ENCODE measurements at regions not wholly inside any gene's neighbourhood (a gene's known extent, or its start where the extent isn't known, plus 50 kb on each side); places are given as distances from the start of the nearest gene placed in this dataset.

DNA sequence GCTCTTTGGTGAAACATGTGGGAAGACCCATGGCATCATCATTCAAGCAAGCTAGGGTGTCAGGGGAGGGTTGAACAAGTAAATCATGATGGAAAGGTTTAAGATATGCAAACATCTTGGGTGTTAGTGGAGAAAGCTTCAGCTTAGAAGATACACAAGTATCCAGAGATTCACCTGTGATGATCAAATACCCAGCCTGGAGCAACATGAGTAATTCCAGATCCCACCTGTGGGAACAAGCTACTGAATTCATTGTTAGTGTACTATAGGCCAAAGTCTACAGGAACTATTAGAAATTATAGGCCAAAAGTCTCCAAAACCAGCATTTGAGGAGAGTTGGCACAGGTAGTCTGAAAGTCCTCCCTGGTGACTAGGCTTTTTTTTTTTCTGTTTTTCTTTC lies 499.9 kb downstream of the NUF2 start:
- H3K36me3 Mint-ChIP-seq (ENCODE audit: low read depth) = no peaks in the 10 kb centered on the region
- intact Hi-C loops (cut with micrococcal nuclease) = no loop called here
- no peaks in the 10 kb centered on the region for H3K4me1 Mint-ChIP-seq

DNA sequence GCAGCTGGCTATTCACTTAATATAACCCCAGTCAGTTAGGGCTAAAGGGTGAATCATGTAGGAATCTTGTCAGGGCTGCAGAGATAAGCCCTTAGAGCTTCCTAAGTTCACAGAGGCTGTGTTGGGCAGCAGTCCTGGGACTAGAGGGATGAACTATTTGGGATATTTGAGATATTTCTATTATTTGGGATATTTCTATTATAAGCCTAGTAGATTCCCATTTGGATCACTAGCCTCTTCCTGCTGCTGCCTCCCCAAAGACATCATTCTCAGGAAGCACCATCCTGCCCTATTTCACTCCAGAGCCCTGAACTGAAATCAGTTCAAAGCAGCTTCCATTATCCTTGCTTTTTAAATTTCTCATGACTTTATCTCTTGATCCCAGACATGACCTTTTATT lies 501.3 kb downstream of the NUF2 start:
- intact Hi-C loops (cut with micrococcal nuclease) = no loop called here
- H3K4me1 Mint-ChIP-seq = no peaks in the 10 kb centered on the region
- H3K36me3 Mint-ChIP-seq (ENCODE audit: low read depth) = no peaks in the 10 kb centered on the region
- H3K9me3 Mint-ChIP-seq = no peaks in the 10 kb centered on the region
- no peak for DNase-seq
- H3K4me3 Mint-ChIP-seq = no peak overlapping the region
- no peaks in the 10 kb centered on the region for H3K27me3 Mint-ChIP-seq
- H3K27ac Mint-ChIP-seq = no peak overlapping the region

More for the DNA sequence above, 499.9 kb downstream of the NUF2 start:
- H3K4me3 Mint-ChIP-seq = no peak overlapping the region
- DNase-seq = no peak
- H3K27ac Mint-ChIP-seq = no peak overlapping the region
- no peaks in the 10 kb centered on the region for H3K27me3 Mint-ChIP-seq
- no peaks in the 10 kb centered on the region for H3K9me3 Mint-ChIP-seq

DNA sequence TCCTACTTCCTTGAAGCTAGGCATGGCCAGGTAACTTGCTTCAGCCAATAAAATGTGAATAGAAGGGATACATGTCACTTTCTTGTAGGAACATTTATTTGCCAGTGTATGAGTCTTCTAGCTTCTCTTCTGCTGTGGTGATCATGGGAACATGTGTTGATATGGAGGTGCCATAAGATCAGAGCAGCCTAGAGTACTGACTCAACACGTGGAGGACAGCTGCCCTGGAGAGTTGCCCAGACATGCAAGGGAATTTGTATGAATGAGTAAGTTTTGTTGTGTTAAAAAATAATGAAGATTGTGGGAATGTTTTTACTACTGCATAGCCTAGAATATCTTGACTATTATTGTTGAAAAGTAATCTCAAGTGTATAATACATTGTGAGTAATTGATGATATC lies 502.3 kb downstream of the NUF2 start:
- intact Hi-C loops (cut with micrococcal nuclease) = no loop called here
- Mint-ChIP-seq H3K27me3 (no peaks in the 10 kb centered on the region), H3K36me3 (ENCODE audit: low read depth) (no peaks in the 10 kb centered on the region), H3K27ac (no peak overlapping the region), H3K9me3 (no peaks in the 10 kb centered on the region), H3K4me3 (no peak overlapping the region), H3K4me1 (no peaks in the 10 kb centered on the region)
- DNase-seq = no peak

DNA sequence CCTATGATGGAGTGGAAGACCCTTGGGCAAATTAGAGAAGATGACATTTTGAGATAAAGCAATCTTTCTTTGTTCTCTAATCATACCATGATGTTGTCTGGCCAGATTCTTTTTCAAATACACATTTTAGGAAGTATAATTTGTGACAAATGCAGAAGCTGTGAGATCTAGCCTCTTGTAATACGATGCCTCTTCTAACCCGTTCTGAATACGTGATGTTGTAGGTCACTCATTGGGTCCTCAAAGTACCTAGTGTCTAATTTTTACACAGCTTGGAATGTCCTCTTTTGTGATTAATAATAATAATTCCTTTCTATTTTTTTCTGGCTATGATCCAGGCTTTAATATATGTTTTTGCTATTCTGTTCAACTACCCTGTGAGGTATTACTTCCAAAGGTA lies 502.7 kb downstream of the NUF2 start:
- H3K27ac Mint-ChIP-seq = no peak overlapping the region
- intact Hi-C loops (cut with micrococcal nuclease) = no loop called here
- DNase-seq = no peak
- no peaks in the 10 kb centered on the region for H3K36me3 Mint-ChIP-seq (ENCODE audit: low read depth)
- no peaks in the 10 kb centered on the region for H3K4me1 Mint-ChIP-seq
- no peaks in the 10 kb centered on the region for H3K27me3 Mint-ChIP-seq
- no peaks in the 10 kb centered on the region for H3K9me3 Mint-ChIP-seq
- no peak overlapping the region for H3K4me3 Mint-ChIP-seq

DNA sequence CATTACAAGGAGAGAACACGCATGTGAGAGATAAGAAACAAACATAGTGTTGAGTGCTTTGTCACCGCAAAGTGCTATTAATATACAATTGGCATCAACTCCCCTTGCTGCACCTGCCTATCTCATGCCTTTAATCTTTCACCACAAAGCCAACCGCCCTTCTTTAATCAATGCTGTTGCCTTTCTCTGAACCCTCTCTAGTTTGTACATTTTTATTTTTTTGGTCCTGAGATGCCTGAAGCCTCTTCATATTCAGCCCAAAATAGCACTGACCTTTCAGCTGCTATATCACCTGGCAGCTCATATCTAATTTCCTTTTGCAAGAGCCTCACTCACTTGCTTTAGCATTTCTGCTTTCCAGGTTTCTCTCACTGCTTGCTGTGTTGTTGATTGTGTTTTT lies 504.7 kb downstream of the NUF2 start:
- Mint-ChIP-seq H3K27me3 (no peaks in the 10 kb centered on the region), H3K27ac (no peak overlapping the region), H3K4me1 (no peaks in the 10 kb centered on the region), H3K9me3 (no peaks in the 10 kb centered on the region), H3K4me3 (no peak overlapping the region), H3K36me3 (ENCODE audit: low read depth) (no peaks in the 10 kb centered on the region)
- intact Hi-C loops (cut with micrococcal nuclease) = no loop called here
- no peak for DNase-seq

DNA sequence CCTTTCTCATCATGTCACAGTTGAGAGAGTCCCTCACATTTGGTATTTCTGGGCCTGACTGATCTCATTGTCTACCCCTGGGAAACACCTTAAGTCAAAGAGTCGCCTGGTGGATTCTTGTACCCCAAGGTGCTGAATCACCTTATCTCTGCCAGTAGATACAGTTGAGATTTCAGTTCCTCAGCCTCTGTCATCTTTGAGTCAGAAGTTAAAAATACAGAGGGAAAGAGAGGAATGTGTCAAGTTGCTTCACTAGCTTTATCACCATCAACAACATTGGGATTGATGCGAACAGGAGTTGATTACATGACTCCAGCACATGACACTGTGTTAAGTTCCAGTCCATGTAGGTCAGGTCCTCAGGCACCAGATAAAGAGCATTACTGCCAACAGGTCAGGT lies 513.0 kb downstream of the NUF2 start:
- Mint-ChIP-seq H3K27ac (no peak overlapping the region), H3K4me3 (no peak overlapping the region), H3K27me3 (no peaks in the 10 kb centered on the region), H3K9me3 (peaks cover 4% of the 10 kb centered on the region), H3K4me1 (no peaks in the 10 kb centered on the region), H3K36me3 (ENCODE audit: low read depth) (no peaks in the 10 kb centered on the region)
- DNase-seq = no peak
- intact Hi-C loops (cut with micrococcal nuclease) = no loop called here

DNA sequence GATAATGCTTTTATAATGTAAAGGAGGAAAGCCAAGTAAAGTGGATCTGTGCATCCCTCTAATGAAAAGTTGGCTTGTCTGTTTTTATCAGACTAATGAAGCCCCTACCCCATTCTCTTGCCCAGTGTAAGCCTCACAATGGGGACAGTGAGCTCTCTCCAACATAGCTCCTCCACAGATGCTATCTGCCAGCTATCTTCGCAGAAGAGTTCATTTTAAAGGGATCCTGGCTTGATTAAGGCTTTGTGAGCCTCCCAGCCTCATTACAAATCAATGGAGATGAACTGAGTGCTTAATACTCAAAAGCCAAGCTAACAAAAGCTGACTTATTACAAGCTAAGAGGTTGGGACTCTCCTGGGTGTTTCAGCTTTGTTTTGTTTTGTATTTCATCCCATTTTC lies 514.7 kb downstream of the NUF2 start:
- Mint-ChIP-seq H3K36me3 (ENCODE audit: low read depth) (no peaks in the 10 kb centered on the region), H3K4me3 (no peak overlapping the region), H3K27me3 (no peaks in the 10 kb centered on the region), H3K9me3 (peaks cover 4% of the 10 kb centered on the region), H3K4me1 (no peaks in the 10 kb centered on the region), H3K27ac (no peak overlapping the region)
- DNase-seq = no peak
- intact Hi-C loops (cut with micrococcal nuclease) = no loop called here

DNA sequence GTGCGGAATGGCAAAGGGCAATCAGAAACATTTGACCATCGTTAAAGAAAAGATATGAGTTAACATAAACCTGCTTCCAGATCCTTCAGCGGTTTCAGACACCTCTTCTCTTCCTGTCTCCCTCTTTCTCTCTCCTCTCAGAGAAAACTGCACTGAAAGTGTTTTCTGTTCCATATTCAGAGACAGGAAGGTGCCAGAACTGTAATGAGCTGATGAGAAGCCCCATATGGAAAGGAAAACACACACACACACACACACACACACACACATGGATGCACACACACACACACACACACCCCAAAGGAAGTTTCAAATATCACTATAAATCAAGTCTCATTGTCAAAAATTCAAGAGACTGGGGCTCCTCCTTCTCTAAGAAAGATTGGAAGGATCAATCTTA lies 515.5 kb downstream of the NUF2 start:
- H3K27me3 Mint-ChIP-seq = no peaks in the 10 kb centered on the region
- no peak overlapping the region for H3K4me3 Mint-ChIP-seq
- no peaks in the 10 kb centered on the region for H3K36me3 Mint-ChIP-seq (ENCODE audit: low read depth)
- no peak for DNase-seq
- H3K27ac Mint-ChIP-seq = no peak overlapping the region
- intact Hi-C loops (cut with micrococcal nuclease) = no loop called here
- H3K9me3 Mint-ChIP-seq = peaks cover 4% of the 10 kb centered on the region
- no peaks in the 10 kb centered on the region for H3K4me1 Mint-ChIP-seq

DNA sequence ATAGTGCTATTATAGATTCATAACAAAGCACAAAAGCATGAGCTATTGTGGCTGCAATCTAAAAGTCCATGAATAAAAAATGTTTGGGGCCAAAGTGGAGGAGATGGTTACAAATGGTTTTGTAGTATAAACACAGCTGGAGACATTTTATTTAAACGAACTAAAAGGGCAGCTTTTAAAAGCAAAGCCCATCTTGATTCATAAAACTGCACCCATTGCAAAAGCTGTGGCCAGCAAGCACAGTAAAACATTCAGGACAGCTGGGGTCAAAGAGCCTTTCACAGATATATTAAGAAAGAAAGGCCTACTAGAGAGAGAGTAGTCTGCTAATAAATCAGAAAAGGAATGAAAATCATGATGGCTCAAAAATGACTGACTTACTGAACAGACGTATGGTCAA lies 520.8 kb downstream of the NUF2 start:
- Mint-ChIP-seq H3K4me3 (no peak overlapping the region), H3K9me3 (peaks cover 4% of the 10 kb centered on the region), H3K27ac (no peak overlapping the region), H3K27me3 (no peaks in the 10 kb centered on the region), H3K4me1 (no peaks in the 10 kb centered on the region), H3K36me3 (ENCODE audit: low read depth) (no peaks in the 10 kb centered on the region)
- intact Hi-C loops (cut with micrococcal nuclease) = no loop called here
- DNase-seq = no peak

DNA sequence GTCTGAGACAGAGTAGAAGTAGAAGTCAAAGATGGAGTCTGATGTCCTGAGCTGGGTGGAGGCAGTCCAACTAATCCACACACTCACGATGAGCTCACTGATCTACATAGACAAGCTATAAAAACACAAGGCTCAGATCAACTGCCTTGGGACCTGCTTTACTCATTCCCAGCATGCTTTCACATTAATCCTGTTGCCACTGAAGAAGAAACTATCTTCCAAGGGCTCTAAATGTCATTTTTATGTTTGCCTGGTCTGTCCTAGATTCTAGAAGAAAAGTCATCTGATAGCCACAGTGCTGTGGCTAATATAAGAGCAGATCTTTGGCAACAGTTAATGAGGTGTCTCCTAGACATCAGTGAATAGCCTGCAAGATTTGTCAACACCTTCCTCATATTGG lies 522.7 kb downstream of the NUF2 start:
- no peaks in the 10 kb centered on the region for H3K27me3 Mint-ChIP-seq
- intact Hi-C loops (cut with micrococcal nuclease) = no loop called here
- no peak overlapping the region for H3K4me3 Mint-ChIP-seq
- H3K4me1 Mint-ChIP-seq = no peaks in the 10 kb centered on the region
- no peaks in the 10 kb centered on the region for H3K36me3 Mint-ChIP-seq (ENCODE audit: low read depth)
- H3K9me3 Mint-ChIP-seq = no peaks in the 10 kb centered on the region
- no peak for DNase-seq
- H3K27ac Mint-ChIP-seq = no peak overlapping the region

DNA sequence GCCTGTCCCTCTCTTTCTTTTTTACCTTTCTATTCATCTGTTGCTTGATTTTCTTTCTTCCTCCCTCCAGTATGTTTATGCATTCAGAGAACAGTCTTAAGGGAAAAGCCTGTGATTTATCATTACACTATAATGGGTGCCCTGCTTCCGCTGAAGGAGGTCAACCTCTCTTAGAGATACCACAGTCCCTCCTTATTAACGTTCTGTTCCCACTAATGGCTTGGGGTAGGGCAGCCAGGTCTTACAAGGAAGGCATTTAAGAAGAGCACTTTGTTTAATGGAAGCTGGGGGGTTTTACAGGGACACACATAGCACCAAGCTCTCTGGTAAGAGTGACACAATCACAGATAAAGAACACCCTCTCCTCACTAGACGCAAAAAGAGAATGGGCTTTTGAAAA lies 523.5 kb downstream of the NUF2 start:
- intact Hi-C loops (cut with micrococcal nuclease) = no loop called here
- H3K4me1 Mint-ChIP-seq = no peaks in the 10 kb centered on the region
- no peaks in the 10 kb centered on the region for H3K9me3 Mint-ChIP-seq
- H3K27ac Mint-ChIP-seq = no peak overlapping the region
- no peaks in the 10 kb centered on the region for H3K27me3 Mint-ChIP-seq
- H3K36me3 Mint-ChIP-seq (ENCODE audit: low read depth) = no peaks in the 10 kb centered on the region
- DNase-seq = no peak
- no peak overlapping the region for H3K4me3 Mint-ChIP-seq

DNA sequence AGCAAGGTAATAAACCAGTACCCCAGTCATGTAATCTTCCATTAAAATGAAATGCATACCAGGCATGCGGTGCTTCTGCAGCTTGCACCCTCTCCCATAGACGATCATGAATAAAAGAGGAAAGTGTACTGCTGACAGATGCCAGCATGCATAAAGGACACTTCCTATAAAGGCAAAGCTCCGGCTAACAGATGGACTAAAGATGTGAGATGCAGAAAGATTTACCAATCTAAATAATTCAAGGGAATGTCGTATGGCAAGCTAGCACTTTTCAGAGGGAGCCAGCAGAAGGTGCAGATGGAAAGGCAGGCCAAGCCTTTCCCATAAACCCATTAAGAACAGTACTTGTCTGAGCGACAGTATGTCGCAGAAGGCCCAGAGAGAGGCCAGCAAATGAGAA lies 542.0 kb downstream of the NUF2 start:
- intact Hi-C loops (cut with micrococcal nuclease) = no loop called here
- Mint-ChIP-seq H3K27ac (no peak overlapping the region), H3K27me3 (no peaks in the 10 kb centered on the region)

DNA sequence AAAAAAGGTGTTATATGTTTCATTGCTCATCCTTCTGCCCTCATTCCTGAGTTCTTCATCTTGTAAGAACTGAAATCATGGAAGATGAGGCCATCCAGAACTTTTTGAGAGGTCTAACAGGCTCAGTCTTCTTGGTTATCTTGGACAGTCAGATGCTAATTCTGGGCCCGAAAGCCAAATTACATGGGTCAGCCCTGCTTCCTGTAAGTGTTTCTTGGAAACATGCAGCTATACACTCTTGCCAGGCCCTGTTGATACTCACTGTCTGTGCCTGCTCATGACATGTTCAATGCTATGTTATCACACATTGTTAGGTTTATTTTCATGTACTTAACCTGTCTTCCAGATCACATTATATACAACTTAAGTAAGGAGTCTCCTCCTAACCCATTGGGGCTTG lies 542.5 kb downstream of the NUF2 start:
- no peaks in the 10 kb centered on the region for H3K4me1 Mint-ChIP-seq
- no peak overlapping the region for H3K4me3 Mint-ChIP-seq
- no peak for DNase-seq
- no peak overlapping the region for H3K27ac Mint-ChIP-seq
- peaks cover 5% of the 10 kb centered on the region for H3K9me3 Mint-ChIP-seq
- no peaks in the 10 kb centered on the region for H3K36me3 Mint-ChIP-seq (ENCODE audit: low read depth)
- intact Hi-C loops (cut with micrococcal nuclease) = no loop called here
- H3K27me3 Mint-ChIP-seq = no peaks in the 10 kb centered on the region

More for the DNA sequence above, 542.0 kb downstream of the NUF2 start:
- H3K9me3 Mint-ChIP-seq = peaks cover 5% of the 10 kb centered on the region
- H3K36me3 Mint-ChIP-seq (ENCODE audit: low read depth) = no peaks in the 10 kb centered on the region
- no peaks in the 10 kb centered on the region for H3K4me1 Mint-ChIP-seq
- no peak for DNase-seq
- H3K4me3 Mint-ChIP-seq = no peak overlapping the region

DNA sequence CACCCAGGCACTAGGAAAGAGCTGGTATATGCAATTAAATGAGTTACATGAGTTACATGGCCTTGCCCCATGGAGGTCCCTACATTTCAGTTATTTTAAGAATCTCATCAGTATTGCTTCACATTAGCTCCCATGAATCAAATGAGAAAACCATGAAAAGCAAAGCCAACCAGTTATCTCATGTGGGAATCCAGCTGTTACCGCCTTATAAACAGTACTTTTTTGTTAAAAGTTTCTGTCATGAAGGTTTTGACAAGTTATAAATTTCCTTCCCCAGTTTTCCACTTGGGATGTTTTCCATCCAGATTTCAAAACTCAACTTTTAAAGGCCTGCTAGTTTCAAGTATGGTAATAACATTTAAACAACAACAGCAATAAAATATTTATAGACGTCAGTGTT lies 544.8 kb downstream of the NUF2 start:
- H3K9me3 Mint-ChIP-seq = peaks cover 5% of the 10 kb centered on the region
- intact Hi-C loops (cut with micrococcal nuclease) = no loop called here
- H3K4me1 Mint-ChIP-seq = no peaks in the 10 kb centered on the region
- H3K36me3 Mint-ChIP-seq (ENCODE audit: low read depth) = no peaks in the 10 kb centered on the region
- H3K27me3 Mint-ChIP-seq = no peaks in the 10 kb centered on the region
- H3K27ac Mint-ChIP-seq = no peak overlapping the region
- H3K4me3 Mint-ChIP-seq = no peak overlapping the region
- DNase-seq = no peak

DNA sequence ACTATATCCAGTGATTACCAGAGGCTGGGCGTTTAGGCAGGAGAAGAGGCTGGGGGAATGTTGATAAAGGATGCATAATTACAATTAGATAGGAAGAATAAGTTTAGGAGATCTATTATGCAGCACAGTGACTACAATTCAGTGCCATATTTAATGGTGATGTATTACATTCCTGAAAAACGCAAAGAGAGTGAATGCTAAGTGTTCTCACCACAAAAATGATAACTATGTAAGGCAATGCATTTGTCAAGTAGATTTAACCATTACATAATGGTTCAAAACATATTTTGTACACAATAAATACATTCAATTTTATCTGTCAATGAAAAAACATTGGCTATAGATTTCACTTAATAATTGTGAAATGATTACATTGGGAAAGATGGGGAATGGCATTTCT lies 548.9 kb downstream of the NUF2 start:
- no peaks in the 10 kb centered on the region for H3K36me3 Mint-ChIP-seq (ENCODE audit: low read depth)
- no peak for DNase-seq
- no peak overlapping the region for H3K27ac Mint-ChIP-seq
- H3K4me1 Mint-ChIP-seq = no peaks in the 10 kb centered on the region
- intact Hi-C loops (cut with micrococcal nuclease) = no loop called here
- H3K4me3 Mint-ChIP-seq = no peak overlapping the region
- peaks cover 6% of the 10 kb centered on the region for H3K9me3 Mint-ChIP-seq
- no peaks in the 10 kb centered on the region for H3K27me3 Mint-ChIP-seq

DNA sequence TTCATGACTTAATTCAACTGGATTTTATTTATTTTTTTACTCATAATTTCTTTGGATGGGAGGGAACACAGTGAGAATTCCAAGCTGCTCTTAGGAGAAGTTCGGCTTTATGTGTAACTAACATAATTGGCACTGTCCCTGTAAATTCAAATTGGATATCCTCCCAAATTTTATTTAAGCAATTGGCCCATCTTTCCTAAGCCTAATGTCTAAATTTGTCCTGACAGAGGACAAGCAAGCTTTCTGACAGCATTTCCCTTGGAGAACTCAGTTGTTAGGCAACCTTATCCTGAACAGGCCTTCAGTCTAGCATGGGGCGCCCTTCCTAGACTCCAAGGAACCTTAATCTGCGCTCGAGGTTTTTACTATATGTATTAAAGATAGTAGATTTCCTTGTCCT lies 550.3 kb downstream of the NUF2 start:
- H3K27me3 Mint-ChIP-seq = no peaks in the 10 kb centered on the region
- no peaks in the 10 kb centered on the region for H3K4me1 Mint-ChIP-seq
- H3K9me3 Mint-ChIP-seq = peaks cover 4% of the 10 kb centered on the region
- no peak overlapping the region for H3K27ac Mint-ChIP-seq
- no peak for DNase-seq
- intact Hi-C loops (cut with micrococcal nuclease) = no loop called here
- H3K36me3 Mint-ChIP-seq (ENCODE audit: low read depth) = no peaks in the 10 kb centered on the region
- no peak overlapping the region for H3K4me3 Mint-ChIP-seq

Measured in activated CD4-positive, alpha-beta T cell treated with anti-CD3 and anti-CD28 coated beads, Interleukin-2, amount 10 ng/mL, durations not matched to agents 24 days and 14 days (primary cell).